ENCODE measurements at regions not wholly inside any gene's neighbourhood (a gene's known extent, or its start where the extent isn't known, plus 50 kb on each side); places are given as distances from the start of the nearest gene placed in this dataset.
A peak's percentile ranks its signal among the peaks of the same experiment; 100 is the strongest.
"Not testable (repeated sequence)": the region's sequence is repeated elsewhere in the genome, so short reads cannot be mapped to it uniquely, and the experiment has no call there.

GRCh38 chr17:77840513-77841165 lies 117.9 kb upstream of the TNRC6C start:
- no peak for DNase-seq (ENCODE audit: low read depth in 2 of 2)

DNA sequence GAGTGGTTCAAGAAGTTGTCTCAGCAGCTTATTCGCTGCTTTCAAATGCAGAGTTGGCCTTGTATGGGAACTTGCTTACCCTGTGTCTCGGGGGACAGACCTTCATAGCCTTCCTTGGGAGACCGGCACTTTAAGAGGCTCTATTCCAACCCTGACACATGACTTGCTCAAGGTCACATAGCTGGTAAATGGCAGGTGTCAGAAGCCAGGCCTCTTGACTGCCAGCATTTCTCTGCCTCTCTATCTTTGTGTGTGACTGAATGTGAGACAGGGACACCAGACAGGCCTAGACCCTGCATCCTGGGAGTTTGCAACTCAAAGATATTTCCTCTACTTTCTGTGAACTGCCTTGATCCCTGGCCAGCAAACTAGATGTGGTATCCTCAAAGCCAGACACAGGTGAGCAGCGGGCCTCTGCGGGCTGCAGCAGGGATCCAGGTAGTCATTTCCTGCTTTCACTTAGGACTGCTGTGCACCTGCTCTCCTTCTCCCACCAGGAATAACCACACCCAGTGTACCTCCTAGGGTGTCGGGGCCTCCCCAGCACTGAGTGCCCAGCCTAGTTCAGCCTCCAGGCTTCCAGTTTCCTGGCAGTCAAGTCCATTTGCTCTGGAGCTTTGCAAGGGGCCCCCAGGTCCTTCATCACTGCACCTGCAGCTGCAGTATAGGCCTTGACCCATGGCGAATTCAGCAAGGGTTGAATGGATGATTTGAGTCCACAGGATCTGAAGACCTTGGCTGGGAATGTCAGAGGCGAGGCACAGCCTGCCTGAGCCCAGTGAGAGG lies 116.6 kb upstream of the TNRC6C start:
- no peak for DNase-seq (ENCODE audit: low read depth in 2 of 2)

DNA sequence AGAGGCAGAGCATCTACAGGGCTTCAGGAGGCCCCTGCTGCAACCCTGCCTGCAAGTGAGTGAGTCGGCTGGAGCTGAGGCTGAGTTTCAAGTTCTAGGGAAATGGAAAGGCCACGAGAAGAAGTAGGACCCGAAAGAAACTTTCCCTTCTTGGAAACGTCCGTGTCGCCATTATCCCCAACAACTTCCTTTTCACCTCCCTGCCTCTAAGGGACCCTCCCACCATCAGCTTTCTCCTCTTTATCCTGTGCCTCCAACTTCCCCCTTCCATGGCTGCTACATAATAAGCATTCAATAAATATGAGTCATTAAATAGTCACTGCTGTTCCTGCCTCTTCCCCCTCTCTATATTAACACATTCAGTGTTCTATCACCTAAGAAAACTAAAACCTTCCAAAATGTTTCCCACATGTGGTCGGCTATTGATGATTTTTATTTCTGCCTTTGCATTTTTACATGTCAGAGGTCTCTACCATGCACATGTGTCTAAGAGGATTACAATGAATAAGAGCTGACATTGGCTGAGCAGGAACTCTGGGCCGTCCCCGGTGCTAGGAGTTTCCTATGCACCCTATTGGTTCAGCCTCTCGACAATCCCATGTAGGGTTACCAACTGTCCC lies 115.9 kb upstream of the TNRC6C start:
- peak in 1 of 2 donors; percentile 33 for DNase-seq (ENCODE audit: low read depth in 2 of 2)

DNA sequence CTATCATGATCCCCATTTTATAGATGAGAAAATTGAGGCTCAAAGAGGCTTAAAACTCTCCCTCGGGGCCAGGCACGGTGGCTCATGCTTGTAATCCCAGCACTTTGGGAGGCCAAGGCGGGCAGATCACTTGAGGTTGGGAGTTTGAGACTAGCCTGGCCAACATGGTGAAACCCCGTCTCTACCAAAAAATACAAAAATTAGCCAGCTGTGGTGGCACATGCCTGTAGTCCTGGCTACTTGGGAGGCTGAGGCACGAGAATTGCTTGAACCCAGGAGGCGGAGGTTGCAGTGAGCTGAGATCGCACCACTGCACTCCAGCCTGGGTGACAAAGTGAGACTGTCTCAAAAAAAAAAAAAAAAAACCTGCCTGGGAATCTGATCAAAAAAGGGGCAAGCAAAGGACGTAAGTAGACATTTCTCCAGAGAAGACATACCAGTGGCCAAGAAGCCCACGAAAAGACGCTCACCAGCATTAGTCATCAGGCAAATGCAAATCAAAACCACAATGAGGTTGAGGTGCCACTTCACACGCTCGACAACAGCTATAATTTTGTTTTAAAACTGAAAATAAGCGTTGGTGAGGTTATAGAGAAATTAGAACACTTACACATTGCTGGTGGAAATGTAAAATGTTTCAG lies 115.1 kb upstream of the TNRC6C start:
- DNase-seq (ENCODE audit: low read depth in 2 of 2), result not testable (repeated sequence)

DNA sequence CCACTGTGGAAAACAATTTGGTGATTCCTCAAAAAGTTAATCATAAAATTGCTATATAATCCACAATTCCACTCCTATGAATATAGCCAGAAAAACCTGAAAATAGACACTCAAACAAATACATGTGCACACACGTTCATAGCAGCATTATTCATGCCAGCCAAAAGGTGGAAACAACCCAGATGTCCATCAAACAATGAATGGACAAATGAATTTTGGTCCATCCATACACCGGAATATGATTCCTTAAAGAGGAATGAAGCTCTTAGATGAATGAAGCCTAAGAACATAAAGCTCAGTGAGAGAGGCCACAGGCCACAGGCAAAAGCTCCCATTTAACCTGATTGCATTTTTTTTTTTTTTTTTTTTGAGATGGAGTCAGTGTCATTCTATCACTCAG lies 114.6 kb upstream of the TNRC6C start:
- DNase-seq (ENCODE audit: low read depth in 2 of 2), result no peak

DNA sequence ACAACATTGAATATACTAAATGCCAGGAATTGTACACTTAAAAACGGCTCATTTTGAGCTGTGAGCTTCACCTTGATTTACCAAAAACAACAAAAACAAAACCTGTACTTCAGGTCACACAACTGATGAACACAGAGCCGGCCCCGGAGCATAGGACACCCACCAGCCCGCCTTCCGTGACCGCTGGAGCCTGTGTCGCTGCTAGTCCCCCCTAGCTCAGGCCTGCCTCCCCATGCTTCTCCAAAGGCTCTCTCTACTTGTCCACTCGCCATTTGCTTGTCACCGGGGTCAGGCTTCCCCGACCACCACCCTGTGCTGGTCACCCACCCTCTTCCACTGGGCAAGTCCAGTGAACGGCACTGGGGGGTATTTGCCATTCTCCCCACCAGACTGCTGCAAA lies 113.8 kb upstream of the TNRC6C start:
- DNase-seq (ENCODE audit: low read depth in 2 of 2), result no peak

DNA sequence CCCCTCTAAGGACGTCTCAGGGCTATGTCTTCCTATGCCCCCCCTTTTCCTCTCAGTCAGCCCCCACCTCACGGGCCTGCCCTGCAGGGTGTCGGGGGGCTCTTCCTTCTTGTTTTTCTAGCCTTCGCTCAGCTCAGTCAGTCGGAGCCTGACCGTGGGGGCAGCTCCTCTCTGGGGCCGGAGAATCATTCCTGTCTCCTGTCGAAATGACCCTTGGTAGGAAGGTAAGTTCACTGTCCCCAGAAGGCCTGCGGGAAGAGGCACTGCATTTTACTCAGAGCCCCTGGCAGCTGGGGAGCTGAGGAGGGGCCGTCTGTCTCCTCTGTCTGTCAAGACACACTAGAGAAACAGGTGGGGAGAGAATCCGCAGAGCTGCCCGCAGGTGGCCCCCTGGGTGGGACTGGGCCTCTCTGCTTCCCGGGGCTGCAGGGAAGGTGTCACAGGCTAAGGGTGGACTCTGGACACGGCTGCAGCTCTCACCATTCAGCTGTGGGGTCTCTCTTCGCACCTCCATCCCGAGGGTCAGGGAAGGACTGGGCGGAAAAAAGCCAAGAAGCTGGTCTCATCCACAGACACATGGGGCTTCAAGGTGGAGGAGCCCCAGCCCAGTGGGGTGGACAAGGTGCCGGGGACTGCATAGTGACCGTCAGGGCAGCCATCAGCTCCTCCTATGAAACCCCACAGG lies 112.8 kb upstream of the TNRC6C start:
- no peak for DNase-seq (ENCODE audit: low read depth in 2 of 2)

GRCh38 chr17:77846531-77847085 lies 111.9 kb upstream of the TNRC6C start:
- DNase-seq (ENCODE audit: low read depth in 2 of 2), result peak in 1 of 2 donors; percentile 15

DNA sequence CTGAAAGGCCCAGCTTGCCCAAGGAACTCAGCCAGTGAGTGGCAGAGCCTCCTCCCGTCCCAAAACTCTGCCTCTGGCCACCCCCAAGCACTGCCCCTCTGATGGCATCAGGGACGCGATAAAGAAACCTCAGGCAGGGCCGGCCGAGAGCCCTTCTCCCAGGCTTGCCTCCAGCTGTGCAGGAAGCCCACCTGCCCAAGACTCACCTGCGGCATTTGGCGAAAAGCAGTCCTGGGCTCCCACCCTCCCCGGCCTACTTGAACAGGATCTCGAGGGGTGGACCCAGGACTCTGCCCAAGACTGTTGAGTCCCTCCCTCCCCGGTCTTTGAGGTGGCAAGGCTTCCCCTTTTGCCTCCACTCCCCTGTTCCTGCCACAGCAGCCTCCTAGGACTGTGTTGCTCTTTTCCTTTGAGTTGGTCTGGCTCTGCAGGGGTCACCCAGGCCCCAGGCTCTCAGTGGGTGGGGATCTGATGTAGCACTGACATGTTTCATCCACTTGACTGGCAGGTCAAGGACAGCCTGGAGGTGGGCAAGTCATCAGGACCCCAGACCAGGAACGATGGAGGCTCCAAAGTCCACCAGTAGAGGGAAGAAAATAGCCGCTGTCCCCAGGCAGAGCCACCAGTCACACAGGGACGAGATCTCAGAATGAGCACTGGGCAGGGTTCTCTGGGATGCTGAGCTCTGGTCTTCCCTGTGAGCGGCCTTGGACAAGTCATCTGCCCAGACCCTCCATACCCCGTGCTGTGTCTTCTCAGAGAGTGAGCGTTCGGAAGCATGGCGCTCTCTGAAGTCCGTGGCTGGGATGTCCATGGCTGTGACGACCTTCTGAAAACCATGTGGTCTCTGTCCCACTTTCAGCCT lies 111.0 kb upstream of the TNRC6C start:
- DNase-seq (ENCODE audit: low read depth in 2 of 2), result no peak

GRCh38 chr17:77848257-77848656 lies 110.2 kb upstream of the TNRC6C start:
- DNase-seq (ENCODE audit: low read depth in 2 of 2), result no peak

DNA sequence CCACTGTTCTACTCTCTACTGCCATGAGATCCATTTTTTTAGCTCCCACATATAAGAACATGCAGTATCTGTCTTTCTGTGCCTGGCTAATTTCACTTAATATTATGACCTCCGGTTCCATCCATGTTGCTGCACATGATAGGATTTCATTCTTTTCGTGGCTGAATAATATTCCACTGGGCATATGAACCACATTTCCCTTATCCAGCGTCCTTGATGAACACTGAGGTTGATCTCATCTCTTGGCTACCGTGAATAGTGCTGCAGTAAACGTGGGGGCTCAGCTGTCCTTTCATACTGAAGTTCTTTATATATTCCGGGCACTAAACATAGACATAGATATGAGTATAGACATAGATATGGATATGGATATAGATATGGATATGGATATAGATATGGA lies 109.3 kb upstream of the TNRC6C start:
- no peak for DNase-seq (ENCODE audit: low read depth in 2 of 2)

DNA sequence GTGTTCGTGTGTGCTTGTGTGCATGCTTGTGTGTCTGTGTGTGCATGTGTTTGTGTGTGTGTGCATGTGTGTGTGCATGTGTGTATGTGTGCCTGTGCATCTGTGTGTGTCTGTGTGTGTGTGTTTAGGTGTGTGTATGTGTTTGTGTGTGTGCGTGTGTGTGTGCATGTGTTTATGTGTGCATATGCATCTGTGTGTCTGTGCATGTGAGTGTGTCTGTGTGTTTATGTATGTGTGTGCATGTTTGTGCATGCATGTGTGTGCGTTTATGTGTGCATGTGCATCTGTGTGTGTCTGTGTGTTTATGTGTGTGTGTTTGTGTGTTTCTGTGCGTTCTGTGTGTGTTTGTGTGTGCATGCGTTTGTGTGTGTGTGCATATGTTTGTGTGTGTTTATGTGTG lies 106.6 kb upstream of the TNRC6C start:
- DNase-seq (ENCODE audit: low read depth in 2 of 2), result no peak

DNA sequence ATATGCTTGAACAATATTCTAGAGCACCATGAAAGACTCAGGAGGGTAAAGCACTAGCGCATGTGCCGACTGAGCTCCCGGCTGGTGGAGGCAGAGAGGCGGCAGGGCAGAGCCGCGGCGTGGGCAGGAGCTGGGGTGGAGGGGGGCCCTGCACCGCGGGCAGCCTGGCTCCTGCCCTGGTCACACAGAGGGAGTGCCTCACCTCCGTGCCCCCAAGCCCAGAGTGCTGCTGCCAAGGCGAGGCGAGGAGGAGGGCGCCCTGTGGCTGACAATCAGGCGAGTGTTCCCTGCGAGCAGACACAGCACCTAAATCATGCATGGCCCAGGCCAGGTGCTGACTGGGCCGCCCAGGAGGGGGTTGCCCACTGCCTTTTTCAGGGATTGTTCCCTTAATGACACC lies 105.8 kb upstream of the TNRC6C start:
- DNase-seq (ENCODE audit: low read depth in 2 of 2), result no peak

GRCh38 chr17:77853191-77853977 lies 105.1 kb upstream of the TNRC6C start:
- DNase-seq (ENCODE audit: low read depth in 2 of 2), result no peak

DNA sequence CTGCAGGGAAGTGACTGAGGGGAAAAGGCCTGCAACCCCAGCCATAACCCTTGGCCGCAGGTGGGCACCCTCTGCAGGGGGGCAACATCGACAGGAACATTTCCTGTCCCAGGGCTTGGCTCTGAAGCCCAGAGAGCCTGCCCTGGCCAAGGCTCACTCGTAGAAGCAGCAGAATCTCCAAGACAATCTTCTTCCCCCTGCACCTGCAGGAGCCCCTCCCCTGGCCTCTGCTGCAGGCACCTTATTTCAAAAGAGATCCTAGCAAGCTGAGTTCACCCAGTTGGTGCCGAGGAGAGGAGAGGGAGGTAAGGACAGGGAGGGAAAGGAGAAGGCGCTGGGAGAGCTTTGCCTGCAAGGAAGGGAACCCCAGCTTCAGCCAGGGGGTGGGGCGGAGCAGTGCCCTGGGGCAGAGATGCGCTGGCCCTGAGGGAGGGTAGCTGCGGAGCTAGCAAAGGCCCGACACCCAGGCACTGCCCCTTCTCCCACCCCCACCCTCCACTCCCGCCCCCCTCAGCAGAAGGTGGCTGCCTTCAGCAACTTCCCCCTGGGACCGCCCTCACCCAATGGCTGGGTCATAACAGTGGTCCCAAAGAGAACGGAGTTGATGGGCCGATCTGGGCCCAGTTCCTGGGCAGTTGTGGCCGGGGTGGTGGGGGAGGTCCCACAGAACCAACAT lies 104.3 kb upstream of the TNRC6C start:
- no peak for DNase-seq (ENCODE audit: low read depth in 2 of 2)

DNA sequence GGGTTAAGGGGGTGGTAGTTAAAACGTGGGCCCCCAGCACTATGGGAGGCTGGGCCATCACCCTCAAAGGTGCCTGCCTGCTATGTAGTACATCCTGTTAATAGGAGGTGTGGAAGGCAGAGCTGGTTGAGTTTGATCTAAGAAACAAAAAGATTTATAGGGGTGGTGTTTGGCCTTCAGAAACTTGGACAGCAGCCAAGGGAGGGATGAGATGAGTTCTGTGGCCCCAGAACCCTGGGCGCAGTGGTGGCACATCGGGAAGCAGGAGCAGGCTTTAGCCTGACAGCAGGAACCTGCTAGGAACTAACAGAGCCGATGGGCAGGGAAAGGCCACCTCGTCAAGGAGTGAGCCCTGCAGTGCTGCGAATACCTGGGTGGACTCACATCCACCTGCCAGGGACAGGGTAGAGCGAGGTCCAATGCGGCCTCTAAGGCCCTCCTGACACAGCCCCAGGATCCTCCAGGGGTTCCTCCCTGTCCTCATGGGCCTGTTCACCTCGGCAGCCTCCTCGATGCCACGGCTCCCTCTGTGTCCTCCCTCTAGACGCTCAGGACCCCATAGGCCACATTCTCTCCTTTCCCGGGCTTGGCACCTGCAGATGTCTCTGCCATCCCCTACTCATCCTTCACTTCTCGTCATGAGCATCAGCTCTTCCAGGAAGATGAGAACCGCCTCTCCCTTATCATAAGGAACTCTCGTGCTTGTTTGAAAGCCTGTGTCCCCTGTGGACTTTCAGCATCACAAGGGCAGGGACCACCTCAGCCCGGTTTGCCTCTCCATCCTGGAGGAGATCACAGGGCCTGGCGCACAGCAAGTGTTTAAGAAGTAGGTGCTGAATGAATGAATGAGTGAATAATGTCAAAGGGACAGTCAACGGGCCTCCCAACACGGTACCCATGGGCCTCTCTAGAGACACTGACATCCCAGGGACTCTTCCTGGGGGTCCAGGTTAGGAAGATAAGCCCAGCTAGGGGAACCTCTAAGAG lies 103.5 kb upstream of the TNRC6C start:
- no peak for DNase-seq (ENCODE audit: low read depth in 2 of 2)

GRCh38 chr17:77856551-77857305 lies 101.8 kb upstream of the TNRC6C start:
- DNase-seq (ENCODE audit: low read depth in 2 of 2), result no peak
